GM19351 (cell line): ENCODE measurements at regions not wholly inside any gene's neighbourhood (a gene's known extent, or its start where the extent isn't known, plus 50 kb on each side); places are given as distances from the start of the nearest gene placed in this dataset.

ENCODE experiments used
- ATAC-seq: cut with Tn5 transposase; IDR thresholded peaks from one replicate; pipeline ENCODE4 v1.9.1; 2021; ENCODE audit warnings: mild to moderate bottlenecking, moderate library complexity; ENCODE audit not compliant: unreplicated experiment

DNA sequence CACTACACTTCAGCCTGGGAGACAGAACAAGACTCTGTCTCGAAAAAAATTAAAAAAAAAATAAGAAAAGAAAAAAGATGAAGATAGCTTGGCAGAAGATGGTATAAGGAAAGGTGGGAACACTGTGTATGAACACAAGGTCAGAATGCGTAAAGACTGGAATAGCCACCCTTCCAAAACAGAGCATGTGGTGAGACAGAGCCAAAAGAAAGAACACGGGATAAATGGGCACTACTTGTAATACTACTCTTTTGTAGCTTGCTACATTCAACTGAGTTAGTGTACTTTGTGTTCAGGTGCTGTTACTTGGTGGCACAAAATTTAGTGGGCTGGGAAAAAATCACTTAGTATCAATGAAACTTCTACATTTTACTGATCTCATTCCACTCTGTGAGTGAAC is 628.6 kb upstream of the KIRREL3 start:
- ATAC-seq: no peak

DNA sequence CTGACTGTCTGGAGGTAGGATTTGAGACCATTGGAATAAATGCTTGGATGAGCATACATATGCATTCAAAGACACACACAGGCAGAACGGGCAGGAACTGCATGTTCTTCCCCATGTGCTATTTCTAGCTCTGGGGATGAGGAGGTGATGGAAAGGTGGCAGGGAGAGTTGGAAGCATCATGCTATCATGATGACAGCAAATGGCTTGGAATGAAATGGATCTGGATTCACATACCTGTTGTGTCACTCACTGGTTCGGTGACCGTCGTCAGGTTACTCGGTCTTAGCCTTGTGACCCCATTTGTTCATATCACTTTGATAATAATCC is 627.9 kb upstream of the KIRREL3 start:
- no peak for ATAC-seq

DNA sequence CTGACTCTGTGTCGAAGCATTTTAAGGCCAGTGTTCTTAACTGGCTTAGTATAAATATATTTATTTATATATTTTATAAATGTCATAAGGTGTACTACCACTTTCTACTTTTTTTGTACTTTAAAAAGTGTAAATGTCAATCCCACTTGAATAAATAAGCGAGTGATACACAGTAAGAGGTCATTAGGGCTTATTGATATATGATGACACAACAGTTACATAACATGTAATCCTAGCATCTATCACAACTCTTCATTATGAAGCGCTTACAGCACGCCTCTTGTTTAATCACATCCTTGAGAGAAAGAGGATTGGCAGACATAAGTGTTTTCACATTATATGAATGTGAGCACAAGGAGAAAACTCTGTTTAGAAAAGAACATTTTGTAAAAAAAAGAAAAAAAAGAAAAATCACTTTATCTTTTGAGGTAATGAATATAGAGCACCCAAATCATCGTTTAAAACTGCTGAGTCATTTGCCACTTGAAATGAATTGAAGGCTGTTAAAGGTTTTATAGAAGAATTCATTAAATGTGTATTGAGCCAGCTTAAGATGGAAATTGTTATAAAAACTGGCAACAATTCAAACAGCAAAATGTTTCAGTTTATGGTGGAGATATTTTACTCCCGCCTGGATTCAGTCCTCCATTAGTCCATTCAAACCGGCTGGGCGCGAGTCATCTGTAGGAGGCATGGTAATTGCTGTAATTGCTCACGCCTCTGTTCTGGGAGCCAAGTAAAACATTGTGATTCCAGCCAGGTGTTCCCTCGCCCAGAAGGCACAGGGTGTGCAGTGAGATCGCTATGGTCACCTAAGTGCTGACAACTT is 627.3 kb upstream of the KIRREL3 start:
- ATAC-seq: no peak

DNA sequence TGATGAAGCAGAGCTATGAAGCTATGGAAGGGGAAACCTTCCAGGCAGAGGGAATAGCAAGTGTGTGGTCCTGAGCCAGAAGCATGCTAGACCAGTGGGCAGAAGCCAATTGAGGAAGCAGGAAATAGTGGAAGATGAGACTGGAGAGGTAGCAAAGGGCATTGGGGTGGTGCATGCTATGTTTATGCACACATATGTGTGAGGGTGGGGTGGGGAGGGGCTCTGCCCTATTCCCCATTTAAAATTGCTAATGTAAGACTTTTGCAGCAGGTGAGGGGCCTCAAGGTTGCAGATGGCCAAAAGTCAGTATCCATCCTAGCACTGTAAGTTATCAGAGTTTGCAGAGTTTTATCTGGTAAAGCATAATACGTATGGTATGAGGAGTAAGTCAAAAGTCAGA is 626.6 kb upstream of the KIRREL3 start:
- ATAC-seq: no peak

DNA sequence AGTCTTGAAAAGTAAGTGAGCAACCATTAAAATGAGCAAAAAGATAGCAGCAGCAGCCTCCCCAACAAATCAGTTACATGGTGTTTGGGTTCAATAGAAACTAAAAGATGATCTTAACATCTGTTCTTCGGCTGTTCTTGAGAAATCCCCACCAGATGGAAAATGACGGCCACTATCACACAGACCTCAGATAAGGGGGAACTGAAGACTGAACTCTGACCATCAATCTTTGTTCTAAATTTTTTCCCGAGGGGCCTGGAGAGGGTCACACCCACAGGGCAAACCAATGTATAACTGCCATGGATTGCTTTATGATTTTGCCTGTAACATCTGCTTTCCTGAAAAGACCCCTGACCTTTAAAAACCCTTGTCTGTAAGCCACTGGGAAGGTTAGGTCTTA is 624.8 kb upstream of the KIRREL3 start:
- ATAC-seq: peak; percentile 47

DNA sequence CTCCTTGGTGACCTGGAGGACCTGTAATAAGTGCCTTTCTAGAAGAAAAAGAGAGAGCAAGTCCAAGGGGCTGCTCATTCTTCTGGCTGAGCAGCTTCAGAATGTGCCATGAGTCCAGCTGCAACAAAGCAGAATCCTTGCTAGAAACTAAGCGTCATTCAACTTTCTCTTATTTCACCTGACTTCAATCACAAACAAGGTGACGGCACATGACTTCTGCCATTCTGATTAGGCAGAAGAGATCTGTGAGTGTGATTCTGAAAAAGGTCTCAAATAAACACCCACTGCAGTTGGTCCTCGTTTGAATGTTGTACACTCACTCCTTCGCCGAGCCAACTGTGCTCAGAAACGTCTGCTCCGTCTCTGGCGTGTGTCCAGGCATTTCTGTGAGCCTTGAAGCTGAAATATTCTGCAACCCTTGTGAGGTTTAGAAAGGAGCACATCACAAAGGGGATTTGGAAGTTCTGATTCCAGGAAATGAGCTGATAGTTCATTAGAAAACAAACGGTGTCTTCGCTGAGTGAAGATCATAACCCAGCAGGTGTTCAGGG is 623.8 kb upstream of the KIRREL3 start:
- ATAC-seq: no peak

DNA sequence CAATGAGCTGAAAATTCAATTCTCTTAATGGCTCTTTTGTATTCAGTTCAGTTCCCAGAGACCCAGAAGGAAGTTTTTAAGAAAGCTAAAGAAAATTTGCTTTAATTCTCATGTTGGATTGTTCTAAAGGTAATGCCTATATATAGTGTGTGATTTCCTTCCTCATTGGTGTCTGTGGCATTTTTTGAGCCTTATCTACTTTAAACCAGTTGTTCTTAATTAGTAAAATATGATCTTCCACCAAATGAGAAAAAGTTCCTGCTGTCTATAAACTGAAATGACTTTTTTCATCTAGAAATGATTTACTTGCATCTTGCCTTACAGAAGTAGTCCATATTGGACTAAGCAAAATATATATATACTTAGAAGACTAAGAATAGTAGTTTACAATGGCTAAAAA is 622.1 kb upstream of the KIRREL3 start:
- ATAC-seq: no peak

DNA sequence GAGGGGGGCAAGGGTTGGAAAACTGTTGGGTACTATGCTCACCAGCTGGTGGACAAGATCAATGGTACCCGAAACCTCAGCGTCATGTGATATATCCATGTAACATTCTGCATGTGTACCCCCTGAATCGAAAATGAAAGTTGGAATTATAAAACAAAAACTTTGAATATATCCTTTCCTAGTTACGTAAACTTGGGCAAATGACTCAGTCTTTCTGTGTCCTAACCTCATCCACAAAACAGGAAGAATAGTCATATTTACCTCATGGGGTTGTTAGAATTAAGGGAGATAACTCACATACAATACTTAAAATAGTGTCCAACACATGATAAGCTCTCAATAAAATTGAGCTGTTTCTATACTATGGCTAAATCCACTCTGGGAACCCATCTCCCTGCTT is 620.1 kb upstream of the KIRREL3 start:
- ATAC-seq: no peak

DNA sequence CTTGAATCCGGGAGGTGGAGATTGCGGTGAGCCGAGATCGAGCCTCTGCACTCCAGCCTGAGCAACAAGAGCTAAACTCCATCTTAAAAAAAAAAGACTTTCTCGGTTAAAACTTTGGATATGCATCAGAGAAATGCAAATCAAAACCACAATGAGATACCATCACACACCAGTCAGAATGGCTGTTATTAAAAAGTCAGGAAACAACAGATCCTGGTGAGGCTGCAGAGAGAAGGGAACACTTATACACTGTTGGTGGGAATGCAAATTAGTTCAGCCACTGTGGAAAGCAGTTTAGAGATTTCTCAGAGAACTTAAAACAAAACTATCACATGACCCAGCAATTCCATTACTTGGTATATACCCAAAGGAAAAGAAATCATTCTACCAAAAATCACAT is 619.4 kb upstream of the KIRREL3 start:
- ATAC-seq: no peak

DNA sequence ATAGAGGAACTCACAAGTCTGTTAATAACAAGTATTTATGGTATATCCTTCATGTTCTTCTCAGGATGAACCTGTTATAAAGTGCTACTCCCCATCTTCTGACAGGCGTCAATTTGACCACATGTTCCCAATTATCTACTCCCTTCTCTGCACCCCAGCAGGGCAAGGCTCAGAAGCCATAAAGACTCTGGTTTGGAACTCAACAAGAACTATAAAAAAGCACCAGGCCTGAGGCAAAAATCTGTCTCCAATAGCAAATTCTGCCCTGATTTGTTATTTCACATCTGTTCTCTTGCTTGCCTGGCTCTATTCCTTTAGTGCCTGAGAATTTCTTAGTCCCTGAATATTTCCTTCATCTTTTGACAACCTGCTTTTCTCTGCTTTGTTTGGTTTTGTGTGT is 618.2 kb upstream of the KIRREL3 start:
- no peak for ATAC-seq

DNA sequence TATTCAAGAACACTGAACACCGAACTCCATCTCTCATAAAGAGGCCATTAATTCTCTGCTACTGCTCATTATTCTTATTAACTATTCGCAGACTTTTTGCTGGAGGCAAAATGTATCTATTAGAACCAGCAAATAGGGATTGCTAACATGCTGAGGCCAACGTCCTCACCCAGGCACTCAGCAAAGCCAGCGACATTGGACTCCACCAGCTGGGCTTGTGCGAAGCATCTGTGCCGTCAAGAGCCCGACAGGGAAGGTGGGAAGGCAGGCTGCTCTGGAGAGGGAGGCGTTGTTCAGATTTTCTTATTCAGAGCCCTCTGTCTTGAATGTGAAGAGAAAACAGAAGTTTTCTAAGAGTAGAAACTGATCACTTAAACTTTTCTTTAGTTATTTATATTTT is 615.6 kb upstream of the KIRREL3 start:
- ATAC-seq: no peak

DNA sequence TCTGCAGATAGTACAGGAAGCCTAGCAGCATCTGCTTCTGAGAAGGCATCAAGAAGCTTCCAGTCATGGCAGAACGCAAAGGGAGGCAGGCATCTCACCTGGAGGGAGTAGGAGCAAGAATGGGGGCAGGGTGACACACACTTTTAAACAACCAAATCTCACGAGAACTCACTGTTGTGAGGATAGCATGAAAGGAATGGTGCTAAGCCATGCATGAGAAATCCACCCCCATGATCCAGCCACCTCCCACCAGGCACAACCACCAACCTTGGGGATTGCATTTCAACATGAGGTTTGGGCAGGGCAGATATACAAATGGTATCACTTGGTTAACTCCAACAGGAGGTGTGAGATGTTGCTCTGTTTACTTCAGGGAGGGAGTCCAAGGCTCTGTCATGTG is 612.0 kb upstream of the KIRREL3 start:
- no peak for ATAC-seq

DNA sequence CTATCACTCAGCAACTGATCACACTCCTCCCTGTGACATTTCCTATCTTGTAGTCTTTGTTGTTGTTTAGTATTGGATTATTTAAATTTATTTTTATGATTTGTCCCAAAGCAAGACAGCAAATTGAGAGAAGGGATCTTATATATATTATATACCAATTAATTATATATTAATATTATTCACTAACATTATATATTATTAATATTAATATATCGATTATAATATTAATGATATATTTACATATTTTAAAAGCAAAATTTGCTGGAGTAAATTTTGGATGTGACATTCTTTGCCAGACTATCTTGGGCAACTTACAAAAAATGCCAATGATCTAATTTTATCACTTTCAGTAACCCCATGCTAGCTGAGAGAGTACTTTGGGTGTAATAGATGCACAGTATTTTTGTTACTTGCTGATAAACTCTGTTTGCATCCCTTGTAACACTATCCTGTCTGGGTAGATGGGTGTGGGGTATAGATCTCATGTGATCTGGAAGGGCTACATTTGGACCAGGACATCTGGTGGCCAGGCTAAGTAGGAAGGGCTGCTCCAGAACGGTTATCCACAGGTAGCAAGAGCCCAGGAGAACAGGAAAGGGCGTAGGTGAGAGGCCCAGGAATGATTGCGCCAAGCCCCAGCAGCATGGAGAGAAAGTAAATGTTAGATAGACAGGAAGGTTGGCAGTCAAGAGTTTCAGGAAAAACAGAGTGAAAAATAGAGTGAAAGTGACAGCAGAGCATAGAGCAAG is 608.6 kb upstream of the KIRREL3 start:
- ATAC-seq: no peak

DNA sequence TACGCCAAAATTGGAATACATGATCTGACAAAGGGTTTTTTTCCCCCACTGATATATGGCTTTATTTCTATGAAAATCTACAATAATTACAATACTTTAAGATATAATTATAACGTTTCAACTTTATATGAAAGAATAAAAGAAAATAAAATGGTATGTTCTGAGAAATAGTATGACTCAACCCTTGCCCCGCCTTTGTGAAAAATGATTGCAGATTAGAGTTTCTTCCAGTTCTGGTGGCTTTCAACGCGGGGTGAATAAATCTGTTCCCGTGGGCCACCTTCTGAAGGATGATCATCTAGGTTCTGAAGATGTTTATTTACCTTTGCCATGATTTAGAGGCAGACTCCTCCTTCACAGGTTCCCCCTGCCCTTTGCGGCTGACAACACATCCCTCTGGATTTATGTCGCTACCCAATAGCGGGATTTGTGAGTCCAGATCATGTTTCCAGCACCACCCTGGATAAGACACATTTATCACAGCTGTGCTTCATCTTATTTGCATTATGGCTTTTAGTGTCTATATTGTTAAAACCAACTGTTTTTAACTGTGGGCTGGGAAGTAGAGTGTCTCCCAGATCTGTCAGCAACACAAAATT is 607.0 kb upstream of the KIRREL3 start:
- no peak for ATAC-seq

DNA sequence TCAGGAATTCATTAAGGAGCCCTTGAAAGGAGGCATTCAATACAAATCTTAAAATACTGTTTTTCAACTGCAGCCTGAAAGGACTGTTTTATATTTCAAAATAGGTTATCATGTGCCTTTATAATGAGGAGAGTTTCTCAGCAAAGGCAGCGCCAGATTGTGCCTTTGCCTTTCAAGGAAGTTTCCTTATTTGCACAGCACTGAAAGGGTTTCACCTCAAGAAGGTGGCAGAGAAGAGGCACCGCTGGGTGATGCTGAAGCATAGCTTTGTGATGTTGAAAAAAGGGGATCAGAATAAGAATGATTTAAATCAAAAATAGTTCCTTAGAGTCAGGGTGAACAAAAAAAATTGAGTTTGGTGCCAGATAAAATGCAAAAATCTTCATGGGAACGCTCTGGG is 601.0 kb upstream of the KIRREL3 start:
- ATAC-seq: no peak

DNA sequence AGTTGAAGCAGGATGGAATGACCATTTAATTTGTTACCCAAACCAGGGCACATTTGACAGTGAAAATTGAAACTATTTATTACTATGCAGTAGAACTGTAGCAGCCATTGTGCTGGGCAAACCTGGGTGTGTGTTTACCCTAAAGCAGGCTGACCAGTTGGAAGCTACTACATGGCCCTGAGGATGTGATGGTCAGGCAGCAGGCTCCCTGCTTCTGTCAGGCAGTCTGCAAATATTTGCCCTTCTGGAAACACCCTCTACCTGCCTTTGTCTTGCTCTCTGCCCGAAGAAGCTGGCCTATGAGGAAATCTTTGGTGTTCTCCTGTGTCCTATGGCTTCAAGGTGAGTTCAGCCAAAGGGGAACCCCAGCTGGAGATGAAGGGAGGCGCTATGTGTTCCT is 600.1 kb upstream of the KIRREL3 start:
- ATAC-seq: no peak

DNA sequence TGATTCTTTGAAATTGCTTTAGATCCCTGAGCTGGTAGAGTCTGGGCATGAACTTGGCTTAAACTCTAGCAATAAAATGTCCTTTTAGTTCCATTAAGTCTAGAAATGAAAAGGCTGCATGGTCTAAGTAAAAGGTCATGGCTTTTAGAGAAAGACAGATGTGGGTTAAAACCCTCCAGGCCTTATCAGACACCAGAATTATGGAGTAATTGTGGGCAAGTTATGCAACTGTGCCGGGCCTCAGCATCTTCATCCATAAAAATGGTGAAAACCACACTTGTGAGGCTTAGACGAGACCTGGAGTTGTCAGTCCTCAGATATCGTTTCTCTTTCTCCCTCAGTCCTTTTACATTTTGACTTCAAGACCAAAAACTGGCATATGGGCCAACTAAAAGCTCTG is 597.9 kb upstream of the KIRREL3 start:
- no peak for ATAC-seq

DNA sequence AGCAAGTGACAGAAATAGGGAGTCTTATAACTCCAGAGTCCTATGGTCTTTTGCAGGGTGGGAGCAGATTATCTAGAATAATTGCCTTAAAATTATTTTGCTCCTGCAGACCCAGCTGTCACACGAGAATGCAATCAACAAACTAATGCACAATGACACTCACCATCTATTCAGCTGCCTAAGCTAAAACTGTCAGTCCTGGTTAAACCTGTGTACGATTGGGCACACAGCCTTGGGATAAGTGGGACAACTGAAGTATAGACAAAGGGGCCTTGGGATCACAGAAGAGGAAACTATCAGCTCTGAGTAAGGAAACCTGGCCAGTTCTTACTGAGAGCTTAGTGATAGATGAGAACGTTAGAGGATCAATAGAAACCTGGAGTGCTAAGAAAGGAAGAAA is 595.9 kb upstream of the KIRREL3 start:
- no peak for ATAC-seq

DNA sequence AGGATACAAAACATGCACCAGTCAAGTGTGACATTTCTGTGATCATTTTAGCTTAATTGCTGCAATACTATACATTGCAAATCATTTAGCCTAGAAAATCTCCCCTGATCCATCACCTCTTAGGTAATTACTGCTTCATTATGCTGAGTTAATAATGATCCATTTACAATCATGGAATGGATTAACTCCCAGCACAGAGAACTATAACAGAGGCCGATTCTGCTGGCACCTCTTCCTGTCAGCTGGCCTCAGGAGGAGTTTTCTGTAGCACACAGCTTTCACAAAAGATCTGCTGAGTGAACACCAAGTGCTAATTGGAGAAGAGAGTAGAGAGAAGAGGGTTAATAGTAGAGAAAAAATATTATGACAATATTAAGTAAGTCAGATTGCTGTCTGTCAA is 591.8 kb upstream of the KIRREL3 start:
- no peak for ATAC-seq

DNA sequence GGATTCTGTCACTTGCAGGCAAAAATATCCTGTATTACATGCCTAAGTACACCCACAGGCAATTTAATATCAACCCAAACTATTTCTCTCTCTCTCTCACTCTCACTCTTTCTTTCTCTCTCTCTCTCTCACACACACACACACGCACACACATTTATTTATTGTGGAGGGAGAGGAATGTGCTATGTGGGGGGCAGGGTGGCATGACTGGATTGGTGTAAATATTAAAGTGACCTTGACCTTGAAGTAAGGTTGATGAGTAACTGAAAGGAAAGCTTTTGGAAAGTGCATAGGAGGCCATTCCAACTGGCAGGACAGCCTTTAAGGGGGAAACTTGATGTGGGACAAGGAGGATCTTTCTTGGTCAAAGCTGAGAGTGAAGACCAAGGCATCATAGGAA is 589.7 kb upstream of the KIRREL3 start:
- ATAC-seq: no peak

DNA sequence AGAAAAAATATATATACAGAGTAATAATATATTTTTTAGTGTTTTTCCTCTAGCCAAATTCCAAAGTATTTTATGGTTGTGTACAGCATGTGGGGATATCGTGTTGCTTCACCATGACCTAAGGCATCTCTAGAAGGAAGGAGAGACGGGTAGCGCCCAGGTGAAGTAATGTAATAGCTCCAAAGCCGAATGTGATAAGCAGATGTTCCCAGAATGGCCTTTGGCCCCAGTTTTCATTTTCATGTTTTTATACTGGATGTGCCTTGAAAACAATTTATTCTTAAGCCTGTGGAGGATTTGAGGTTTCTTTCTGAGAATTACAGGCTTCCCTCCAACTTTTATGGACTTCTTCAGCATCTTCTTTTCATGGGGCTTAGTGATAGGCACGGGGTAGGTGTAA is 587.9 kb upstream of the KIRREL3 start:
- no peak for ATAC-seq

DNA sequence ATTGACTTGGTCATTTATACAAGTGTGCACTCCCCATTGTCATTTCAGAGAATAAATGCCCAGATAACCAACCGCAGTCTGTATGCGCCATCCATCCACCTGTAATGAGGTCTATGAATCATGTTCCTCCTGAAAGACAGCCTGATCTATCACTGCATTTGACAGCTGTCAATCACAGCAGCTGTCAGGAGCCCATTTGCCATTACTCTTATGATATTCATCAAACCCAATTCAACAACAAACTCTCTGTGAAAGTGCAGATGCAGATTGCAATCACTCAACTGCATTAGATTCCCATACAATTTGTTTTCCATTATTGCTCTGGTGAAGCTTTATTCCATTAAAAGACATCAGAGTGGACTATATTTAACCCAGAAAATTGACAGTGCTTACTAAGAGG is 586.9 kb upstream of the KIRREL3 start:
- ATAC-seq: no peak
